Adrenal gland (tissue), 9 donors: ENCODE measurements at regions not wholly inside any gene's neighbourhood (a gene's known extent, or its start where the extent isn't known, plus 50 kb on each side); places are given as distances from the start of the nearest gene placed in this dataset.

Source experiments
- DNase-seq, 7 donors: peaks; one replicate each; pipeline ENCODE4 v3.0.0-alpha.2; 2019 to 2020
- H3K27ac ChIP-seq, 5 donors: fragments of 200-600 bp; sonication (generic) in 4 of 5; 1 replicate in 3 of 5; 2 replicates in 2 of 5; pipeline versions ENCODE4 v1.5.1 to v1.8.0; 2016 to 2020; ENCODE audit warnings: mild to moderate bottlenecking in 1 of 5
- H3K27me3 ChIP-seq: fragments of 200-600 bp; 2 replicates; pipeline ENCODE4 v1.8.0; 2021
- H3K36me3 ChIP-seq, 2 donors: fragments of 200-600 bp; replicated peaks in 1 of 2; 1 replicate in 1 of 2; 2 replicates in 1 of 2; pipeline versions ENCODE4 v1.5.1 to v1.8.0; 2018 to 2022
- H3K4me1 ChIP-seq, 2 donors: fragments of 200-600 bp; replicated peaks in 1 of 2; 1 replicate in 1 of 2; 2 replicates in 1 of 2; pipeline versions ENCODE4 v1.5.1 to v1.8.0; 2018 to 2021
- H3K4me3 ChIP-seq, 4 donors: fragments of 200-600 bp; sonication (generic) in 3 of 4; one replicate each; pipeline ENCODE4 v1.5.1; 2016 to 2018
- H3K9me3 ChIP-seq, 3 donors: fragments of 200-600 bp; sonication (generic) in 1 of 3; replicated peaks in 1 of 3; 1 replicate in 2 of 3; 2 replicates in 1 of 3; pipeline versions ENCODE4 v1.5.1 to v1.8.0; 2016 to 2021
- POLR2A ChIP-seq, 2 donors: fragments of 450-650 bp; IDR thresholded peaks; one replicate each; pipeline ENCODE4 v1.6.1; 2017; ENCODE audit warnings: antibody characterized with exemption in 2 of 2, mild to moderate bottlenecking in 2 of 2, moderate library complexity in 1 of 2
- WGBS, 4 donors: extraction: QIAGEN DNeasy Blood & Tissue Kit in 2 of 4; methylation state at CpG; one replicate each; pipeline versions ENCODE4 v1.1.5 to v1.1.7; 2013 to 2017; 5-methylcytosine and 5-hydroxymethylcytosine counted together
- intact Hi-C, 2 donors: fragments of 100-400 bp; cut with DNase I; formaldehyde crosslinking; loops; one replicate each; pipeline versions ENCODE4 v1.14.1 to v1.15.0; 2022 to 2023
- TF ChIP-seq, protein P1 (sequence below), 6 experiments: fragments of 450-650 bp in 4 of 6; fragments of 200-600 bp in 2 of 6; sonication (generic) in 1 of 6; IDR thresholded peaks; 1 replicate in 5 of 6; 2 replicates in 1 of 6; pipeline versions ENCODE4 v1.5.1 to v1.8.0; 2016 to 2021; ENCODE audit warnings: antibody characterized with exemption in 6 of 6, mild to moderate bottlenecking in 2 of 6, moderate library complexity in 1 of 6
- donor health status: healthy with polysubstance abuse.
- donor health status: Bipolar disorder and iron deficiency.
- donor health status: DM: yes; HTN: yes; CAD: no.
- donor health status: DM: no; HTN: no; CAD: no.
- donor health status: DM: no; HTN: no; CAD: no.

DNA sequence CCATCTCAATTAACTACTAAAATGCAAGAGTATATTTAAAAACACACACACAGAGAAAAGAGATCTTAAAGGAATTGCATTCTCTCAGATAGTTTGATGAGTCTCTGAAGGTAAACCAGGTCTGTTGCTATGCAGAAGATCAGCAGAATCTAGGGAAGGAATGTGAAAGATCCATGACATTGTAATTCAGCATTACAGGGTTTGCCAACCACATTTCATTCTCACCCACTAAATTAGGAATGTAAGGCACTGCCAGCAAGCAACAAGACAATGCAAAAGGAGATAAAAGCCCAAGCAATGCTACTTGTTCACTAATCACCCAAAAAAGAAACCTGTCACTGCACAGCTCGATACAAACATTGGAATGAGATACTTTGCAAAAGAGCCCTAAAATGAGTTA, 106.3 kb downstream of the LRIG3 start:
- H3K4me3 ChIP-seq: no peak overlapping the region
- H3K9me3 ChIP-seq: no peaks in the 10 kb centered on the region
- H3K27me3 ChIP-seq: no peaks in the 10 kb centered on the region
- no peaks in the 10 kb centered on the region for H3K4me1 ChIP-seq
- 48 to 71% (median 55%) methylated on average over 1 of the region's 1 CpG for WGBS, 4 donors
- intact Hi-C loops: no loop called here
- DNase-seq: no peak
- no peak for TF ChIP-seq POLR2A (IDR thresholded peaks at IDR 0.05)
- TF ChIP-seq, protein P1, sequence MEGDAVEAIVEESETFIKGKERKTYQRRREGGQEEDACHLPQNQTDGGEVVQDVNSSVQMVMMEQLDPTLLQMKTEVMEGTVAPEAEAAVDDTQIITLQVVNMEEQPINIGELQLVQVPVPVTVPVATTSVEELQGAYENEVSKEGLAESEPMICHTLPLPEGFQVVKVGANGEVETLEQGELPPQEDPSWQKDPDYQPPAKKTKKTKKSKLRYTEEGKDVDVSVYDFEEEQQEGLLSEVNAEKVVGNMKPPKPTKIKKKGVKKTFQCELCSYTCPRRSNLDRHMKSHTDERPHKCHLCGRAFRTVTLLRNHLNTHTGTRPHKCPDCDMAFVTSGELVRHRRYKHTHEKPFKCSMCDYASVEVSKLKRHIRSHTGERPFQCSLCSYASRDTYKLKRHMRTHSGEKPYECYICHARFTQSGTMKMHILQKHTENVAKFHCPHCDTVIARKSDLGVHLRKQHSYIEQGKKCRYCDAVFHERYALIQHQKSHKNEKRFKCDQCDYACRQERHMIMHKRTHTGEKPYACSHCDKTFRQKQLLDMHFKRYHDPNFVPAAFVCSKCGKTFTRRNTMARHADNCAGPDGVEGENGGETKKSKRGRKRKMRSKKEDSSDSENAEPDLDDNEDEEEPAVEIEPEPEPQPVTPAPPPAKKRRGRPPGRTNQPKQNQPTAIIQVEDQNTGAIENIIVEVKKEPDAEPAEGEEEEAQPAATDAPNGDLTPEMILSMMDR (IDR thresholded peaks at IDR 0.05): no peak
- H3K36me3 ChIP-seq: no peaks in the 10 kb centered on the region
- H3K27ac ChIP-seq: no peak overlapping the region

DNA sequence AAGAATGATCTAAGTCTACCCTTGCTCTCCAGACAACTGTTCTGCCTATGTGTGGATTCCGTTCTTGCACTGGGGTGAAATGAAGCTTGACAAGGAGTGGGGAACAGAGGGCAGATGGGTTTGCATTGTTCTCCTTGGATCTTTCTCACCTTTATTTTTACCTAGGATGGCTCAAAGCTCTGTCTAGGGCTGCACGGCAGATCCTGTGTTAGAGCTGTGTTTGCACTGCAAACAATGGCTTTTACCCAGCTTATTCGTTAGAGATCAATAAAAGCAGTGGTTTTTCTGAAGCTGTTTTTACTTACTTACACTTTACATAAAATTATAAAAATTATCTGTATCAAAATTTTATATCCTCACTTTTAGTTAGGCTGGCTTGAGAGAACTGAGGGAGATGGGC, 105.1 kb downstream of the LRIG3 start:
- TF ChIP-seq, protein P1 (IDR thresholded peaks at IDR 0.05): no peak
- TF ChIP-seq POLR2A (IDR thresholded peaks at IDR 0.05): no peak
- Histone ChIP-seq H3K4me3 (no peak overlapping the region), H3K27ac (no peak overlapping the region), H3K9me3 (no peaks in the 10 kb centered on the region), H3K36me3 (no peaks in the 10 kb centered on the region), H3K4me1 (no peaks in the 10 kb centered on the region), H3K27me3 (no peaks in the 10 kb centered on the region)
- intact Hi-C loops: no loop called here
- DNase-seq: no peak
- 72 to 87% (median 83%) methylated on average over 3 of the region's 3 CpGs for WGBS, 4 donors

DNA sequence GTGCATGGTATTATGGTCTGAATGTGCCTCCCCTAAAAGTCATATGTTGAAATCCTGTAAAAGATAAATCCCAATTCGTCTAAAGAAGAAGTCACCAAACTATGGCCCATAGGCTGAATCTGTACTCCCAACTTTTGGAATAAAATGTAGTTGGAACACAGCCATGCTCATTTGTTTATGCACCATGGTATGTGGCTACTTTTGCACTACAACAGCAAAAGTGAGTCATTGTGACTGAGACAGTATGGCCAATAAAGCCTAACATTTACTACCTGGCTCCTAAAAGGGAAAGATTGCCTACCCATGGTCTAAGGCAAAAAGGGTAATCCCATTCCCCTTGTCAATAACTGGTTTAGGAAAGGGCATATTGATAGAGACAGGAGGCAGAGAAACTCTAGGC, 101.8 kb downstream of the LRIG3 start:
- H3K9me3 ChIP-seq: no peaks in the 10 kb centered on the region
- WGBS, 4 donors: 63 to 84% (median 76%) methylated on average over 1 of the region's 1 CpG
- no peak for DNase-seq
- H3K27ac ChIP-seq: no peak overlapping the region
- TF ChIP-seq, protein P1 (IDR thresholded peaks at IDR 0.05): no peak
- no peak for TF ChIP-seq POLR2A (IDR thresholded peaks at IDR 0.05)
- no peak overlapping the region for H3K4me3 ChIP-seq
- intact Hi-C loops: no loop called here
- H3K27me3 ChIP-seq: no peaks in the 10 kb centered on the region
- no peaks in the 10 kb centered on the region for H3K36me3 ChIP-seq
- no peaks in the 10 kb centered on the region for H3K4me1 ChIP-seq

DNA sequence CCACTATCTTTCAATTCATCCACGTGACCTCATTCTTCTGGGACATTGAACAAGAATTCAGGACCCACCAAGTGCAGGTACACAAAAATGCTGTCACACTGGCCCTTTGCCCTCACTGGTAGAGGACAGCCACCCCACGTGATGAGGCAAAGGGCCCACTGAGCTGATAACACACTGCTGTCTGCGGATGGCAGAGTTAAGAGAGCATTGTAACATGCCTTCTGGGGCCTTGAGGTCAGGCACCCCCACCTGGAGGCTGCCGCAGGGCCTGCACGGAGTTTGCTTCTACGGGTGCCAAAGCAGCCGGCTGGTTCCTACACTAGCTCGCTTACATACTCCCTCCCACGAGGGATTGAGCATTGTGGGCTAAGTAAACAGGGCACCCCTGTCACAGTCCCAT, 101.0 kb downstream of the LRIG3 start:
- intact Hi-C loops: no loop called here
- H3K4me1 ChIP-seq: no peaks in the 10 kb centered on the region
- no peaks in the 10 kb centered on the region for H3K36me3 ChIP-seq
- 79 to 93% (median 89%) methylated on average over 7 to 9 of the region's 9 CpGs for WGBS, 4 donors
- TF ChIP-seq, protein P1 (IDR thresholded peaks at IDR 0.05): no peak
- no peak for TF ChIP-seq POLR2A (IDR thresholded peaks at IDR 0.05)
- no peak overlapping the region for H3K27ac ChIP-seq
- no peaks in the 10 kb centered on the region for H3K9me3 ChIP-seq
- no peak for DNase-seq
- H3K27me3 ChIP-seq: no peaks in the 10 kb centered on the region
- H3K4me3 ChIP-seq: no peak overlapping the region
